GM23338 (cell line): ENCODE measurements at regions not wholly inside any gene's neighbourhood (a gene's known extent, or its start where the extent isn't known, plus 50 kb on each side); places are given as distances from the start of the nearest gene placed in this dataset.
A peak's percentile ranks its signal among the peaks of the same experiment; 100 is the strongest.

ENCODE experiments used
- ATAC-seq: fragments of 200-7000 bp; cut with Tn5 transposase; 3 replicates; pipeline ENCODE4 v1.9.1; 2020
- DNase-seq: peaks from one replicate; pipeline ENCODE4 v3.0.0-alpha.2; 2015; ENCODE audit warnings: low spot score
- H2AFZ ChIP-seq: fragments of 200-600 bp; sonication (generic); 2 replicates; pipeline ENCODE4 v1.8.0; 2016; ENCODE audit warnings: antibody characterized with exemption, mild to moderate bottlenecking, moderate library complexity
- H3F3A ChIP-seq: fragments of 200-600 bp; sonication (generic); replicated peaks from 2 replicates; pipeline ENCODE4 v1.8.0; 2017; ENCODE audit warnings: antibody characterized with exemption, mixed run types, low read depth
- H3K27ac ChIP-seq: fragments of 200-600 bp; sonication (generic); 2 replicates; pipeline ENCODE4 v1.6.1; 2016; ENCODE audit warnings: low read depth
- H3K27me3 ChIP-seq: fragments of 200-600 bp; sonication (generic); 2 replicates; pipeline ENCODE4 v1.8.0; 2016; ENCODE audit warnings: mild to moderate bottlenecking, mixed run types, moderate library complexity; ENCODE audit not compliant: insufficient read depth
- H3K36me3 ChIP-seq: fragments of 200-600 bp; sonication (generic); 2 replicates; pipeline ENCODE4 v1.8.0; 2016; ENCODE audit warnings: mild to moderate bottlenecking; ENCODE audit not compliant: insufficient read depth
- H3K4me1 ChIP-seq: fragments of 200-600 bp; sonication (generic); 2 replicates; pipeline ENCODE4 v1.8.0; 2016; ENCODE audit warnings: mild to moderate bottlenecking, moderate library complexity; ENCODE audit not compliant: insufficient read depth
- H3K4me2 ChIP-seq: fragments of 200-600 bp; sonication (generic); 2 replicates; pipeline ENCODE4 v1.7.1; 2017; ENCODE audit warnings: mixed run types
- H3K4me3 ChIP-seq: fragments of 200-600 bp; sonication (generic); 2 replicates; pipeline ENCODE4 v1.6.1; 2016; ENCODE audit warnings: mixed run types
- H3K79me2 ChIP-seq: fragments of 200-600 bp; sonication (generic); replicated peaks from 2 replicates; pipeline ENCODE4 v1.8.0; 2017; ENCODE audit warnings: mild to moderate bottlenecking; ENCODE audit not compliant: insufficient read depth
- H3K9me2 ChIP-seq: fragments of 200-600 bp; sonication (generic); 2 replicates; pipeline ENCODE4 v1.8.0; 2017; ENCODE audit not compliant: insufficient read depth
- H4K20me1 ChIP-seq: fragments of 200-600 bp; sonication (generic); replicated peaks from 2 replicates; pipeline ENCODE4 v1.8.0; 2017; ENCODE audit warnings: mild to moderate bottlenecking; ENCODE audit not compliant: insufficient read depth
- H3K27ac Mint-ChIP-seq: 2 replicates; pipeline ENCODE4 v1.8.0; 2020; ENCODE audit warnings: inconsistent platforms, mild to moderate bottlenecking, moderate library complexity, mixed read lengths
- H3K27me3 Mint-ChIP-seq: 3 replicates; pipeline ENCODE4 v1.8.0; 2022; ENCODE audit warnings: low read depth, mild to moderate bottlenecking, moderate library complexity, mixed read lengths, inconsistent platforms; ENCODE audit not compliant: insufficient read depth, poor library complexity
- H3K36me3 Mint-ChIP-seq: 3 replicates; pipeline ENCODE4 v1.8.0; 2021; ENCODE audit warnings: low read depth, mild to moderate bottlenecking, inconsistent platforms, moderate library complexity, mixed read lengths
- H3K4me1 Mint-ChIP-seq: 3 replicates; pipeline ENCODE4 v1.8.0; 2020; ENCODE audit warnings: mild to moderate bottlenecking, inconsistent platforms, mixed read lengths
- H3K4me3 Mint-ChIP-seq: 3 replicates; pipeline ENCODE4 v1.8.0; 2021; ENCODE audit warnings: moderate library complexity, mild to moderate bottlenecking, inconsistent platforms, mixed read lengths
- H3K9me3 Mint-ChIP-seq: 3 replicates; pipeline ENCODE4 v1.8.0; 2020; ENCODE audit warnings: moderate library complexity, mild to moderate bottlenecking, inconsistent platforms, mixed read lengths
- CREB1 ChIP-seq: fragments of 250-450 bp; sonication (Bioruptor Pico); IDR thresholded peaks from 2 replicates; pipeline ENCODE4 v1.5.0; 2020; ENCODE audit warnings: low read depth, mild to moderate bottlenecking, moderate library complexity
- CTCF ChIP-seq, 2 experiments: fragments of 200-600 bp in 1 of 2; sonication (generic) in 1 of 2; conservative IDR thresholded peaks; 2 replicates each; pipeline versions ENCODE4 v1.5.1 to v1.6.1; 2016 to 2017; ENCODE audit warnings: antibody characterized with exemption in 2 of 2, low read depth in 2 of 2, mild to moderate bottlenecking in 2 of 2, moderate library complexity in 1 of 2
- ETS1 ChIP-seq: IDR thresholded peaks from 2 replicates; pipeline ENCODE4 v1.6.1; 2016; ENCODE audit warnings: antibody characterized with exemption
- NANOG ChIP-seq: IDR thresholded peaks from 2 replicates; pipeline ENCODE4 v1.6.1; 2016; ENCODE audit warnings: antibody characterized with exemption, borderline replicate concordance
- POLR2AphosphoS5 ChIP-seq: IDR thresholded peaks from 2 replicates; pipeline ENCODE4 v1.6.1; 2016; ENCODE audit warnings: antibody characterized with exemption, low read depth
- REST ChIP-seq: IDR thresholded peaks from one replicate; pipeline ENCODE4 v1.6.1; 2018; ENCODE audit warnings: antibody characterized with exemption; ENCODE audit not compliant: unreplicated experiment
- STAT1 ChIP-seq: IDR thresholded peaks from one replicate; pipeline ENCODE4 v1.6.1; 2016; ENCODE audit warnings: antibody characterized with exemption; ENCODE audit not compliant: unreplicated experiment
- ZNF114 ChIP-seq: fragments of 250-450 bp; sonication (Bioruptor Pico); IDR thresholded peaks from 2 replicates; pipeline ENCODE4 v1.5.0; 2020; ENCODE audit warnings: mild to moderate bottlenecking, moderate library complexity
- ZNF331 ChIP-seq: fragments of 250-450 bp; sonication (Bioruptor Pico); IDR thresholded peaks from 2 replicates; pipeline ENCODE4 v1.5.0; 2020; ENCODE audit warnings: low read depth, mild to moderate bottlenecking, moderate library complexity

GRCh38 chr14:22047115-22047514 lies 373.5 kb upstream of the OR4E1 start:
- no peaks in the 10 kb centered on the region for H4K20me1 ChIP-seq
- no peak overlapping the region for H3K4me3 Mint-ChIP-seq
- TF ChIP-seq ZNF114 (CRISPR knock-in tag) (no peak), CTCF (conservative IDR thresholded peaks at IDR 0.05; ENCODE audit: low read depth in 2 of 2) (peak; percentile 47 to 61), ETS1 (no peak), CREB1 (no peak)
- H2AFZ ChIP-seq: peak overlapping the region; percentile 28; the same call in 1 of the 2 replicates
- H3K36me3 Mint-ChIP-seq: no peaks in the 10 kb centered on the region
- H3F3A ChIP-seq: no peaks in the 10 kb centered on the region
- H3K4me3 ChIP-seq: no peak overlapping the region
- DNase-seq: peak; percentile 80
- H3K4me1 ChIP-seq: 0 out of 2 replicates have a peak, but pooled peaks cover 3% of the 10 kb centered on the region
- no peaks in the 10 kb centered on the region for H3K9me2 ChIP-seq
- no peaks in the 10 kb centered on the region for H3K27me3 ChIP-seq
- H3K79me2 ChIP-seq: no peaks in the 10 kb centered on the region
- no peak overlapping the region for H3K27ac Mint-ChIP-seq
- no peak overlapping the region for H3K4me2 ChIP-seq
- peaks cover 7% of the 10 kb centered on the region; the same call in 2 of the 3 replicates for H3K4me1 Mint-ChIP-seq
- no peak overlapping the region for H3K27ac ChIP-seq
- H3K9me3 Mint-ChIP-seq: no peaks in the 10 kb centered on the region
- no peaks in the 10 kb centered on the region for H3K36me3 ChIP-seq
- ATAC-seq: peak; percentile 94
- H3K27me3 Mint-ChIP-seq: no peaks in the 10 kb centered on the region

GRCh38 chr14:22046063-22046462 lies 372.4 kb upstream of the OR4E1 start:
- Mint-ChIP-seq H3K4me3 (no peak overlapping the region), H3K36me3 (no peaks in the 10 kb centered on the region), H3K27me3 (no peaks in the 10 kb centered on the region), H3K4me1 (peaks cover 5% of the 10 kb centered on the region; the same call in 2 of the 3 replicates), H3K9me3 (no peaks in the 10 kb centered on the region), H3K27ac (no peak overlapping the region)
- Histone ChIP-seq H3K27me3 (no peaks in the 10 kb centered on the region), H3K4me3 (no peak overlapping the region), H3K27ac (no peak overlapping the region), H2AFZ (0 out of 2 replicates have a peak overlapping the region, but pooled peaks have one; percentile 57), H3K4me1 (0 out of 2 replicates have a peak, but pooled peaks cover 3% of the 10 kb centered on the region), H3K79me2 (no peaks in the 10 kb centered on the region), H3K4me2 (no peak overlapping the region), H3K9me2 (no peaks in the 10 kb centered on the region), H4K20me1 (no peaks in the 10 kb centered on the region), H3F3A (no peaks in the 10 kb centered on the region), H3K36me3 (no peaks in the 10 kb centered on the region)
- no peak for TF ChIP-seq POLR2AphosphoS5
- ATAC-seq (no peak), DNase-seq (no peak)

- H3K36me3 ChIP-seq: no peaks in the 10 kb centered on the region
- DNase-seq (no peak), ATAC-seq (no peak)
- H3K27me3 Mint-ChIP-seq: no peaks in the 10 kb centered on the region
- no peaks in the 10 kb centered on the region for H3K27me3 ChIP-seq
- H3K9me3 Mint-ChIP-seq: no peaks in the 10 kb centered on the region
- no peak overlapping the region for H3K4me3 ChIP-seq
- no peaks in the 10 kb centered on the region for H3F3A ChIP-seq
- H3K27ac Mint-ChIP-seq: no peak overlapping the region
- H3K4me2 ChIP-seq: no peak overlapping the region
- no peak overlapping the region for H3K27ac ChIP-seq
- 0 out of 2 replicates have a peak, but pooled peaks cover 3% of the 10 kb centered on the region for H3K4me1 ChIP-seq
- no peaks in the 10 kb centered on the region for H3K79me2 ChIP-seq
- no peaks in the 10 kb centered on the region for H4K20me1 ChIP-seq
- no peak overlapping the region for H3K4me3 Mint-ChIP-seq
- H3K9me2 ChIP-seq: no peaks in the 10 kb centered on the region
- no peak overlapping the region for H2AFZ ChIP-seq
- H3K4me1 Mint-ChIP-seq: peaks cover 5% of the 10 kb centered on the region; the same call in 2 of the 3 replicates
- no peaks in the 10 kb centered on the region for H3K36me3 Mint-ChIP-seq
- TF ChIP-seq CREB1 (no peak), NANOG (no peak), ZNF331 (CRISPR knock-in tag) (no peak), REST (no peak), STAT1 (no peak)
Observed at GRCh38 chr14:22044193-22044592, 370.6 kb upstream of the OR4E1 start.
